AG04449 (cell line): ENCODE measurements at regions not wholly inside any gene's neighbourhood (a gene's known extent, or its start where the extent isn't known, plus 50 kb on each side); places are given as distances from the start of the nearest gene placed in this dataset.

Experiments used
- CTCF ChIA-PET: fragments of 350-600 bp; formaldehyde crosslinking; extraction: SDS; loops from one replicate; lab custom pipeline; 2021; ENCODE audit warnings: antibody characterized with exemption; lab: Yijun Ruan, JAX
- POLR2A ChIA-PET: fragments of 400-600, 350-600 bp; formaldehyde crosslinking; extraction: SDS; loops from one replicate; lab custom pipeline; 2020; ENCODE audit warnings: antibody characterized with exemption, inconsistent platforms; lab: Yijun Ruan, JAX
- DNase-seq: peaks from one replicate; pipeline ENCODE4 v3.0.0-alpha.2; 2010; ENCODE audit warnings: low read depth, low spot score
- H3K4me3 ChIP-seq: 2 replicates; pipeline ENCODE4 v1.5.1; 2011; ENCODE audit warnings: low read depth, mild to moderate bottlenecking, control low read depth, low read length
- CTCF ChIP-seq: IDR thresholded peaks from one replicate; pipeline ENCODE4 v1.5.1; 2011; ENCODE audit warnings: mild to moderate bottlenecking, moderate library complexity, low read length, control low read depth, inconsistent platforms; ENCODE audit not compliant: insufficient read depth; ENCODE audit errors: missing control alignments

- TF ChIP-seq CTCF: no peak
- no peak overlapping the region for H3K4me3 ChIP-seq
- ChIA-PET POLR2A (no interaction called here), CTCF (interaction anchor here (1.2 kb wide), 1 partner anchor 35 kb away, joined by 4 read pairs; no protein-coding TSS in a partner anchor)
- no peak for DNase-seq
These were observed 52.0 kb upstream of the GRAMD1B start for GRCh38 chr11:123378096-123378495.

GRCh38 chr11:123377355-123377754 lies 52.7 kb upstream of the GRAMD1B start:
- TF ChIP-seq CTCF: no peak
- CTCF ChIA-PET: interaction anchor here (1.2 kb wide), 1 partner anchor 36 kb away, joined by 4 read pairs; no protein-coding TSS in a partner anchor
- no peak for DNase-seq
- H3K4me3 ChIP-seq: no peak overlapping the region
- POLR2A ChIA-PET: no interaction called here

DNA sequence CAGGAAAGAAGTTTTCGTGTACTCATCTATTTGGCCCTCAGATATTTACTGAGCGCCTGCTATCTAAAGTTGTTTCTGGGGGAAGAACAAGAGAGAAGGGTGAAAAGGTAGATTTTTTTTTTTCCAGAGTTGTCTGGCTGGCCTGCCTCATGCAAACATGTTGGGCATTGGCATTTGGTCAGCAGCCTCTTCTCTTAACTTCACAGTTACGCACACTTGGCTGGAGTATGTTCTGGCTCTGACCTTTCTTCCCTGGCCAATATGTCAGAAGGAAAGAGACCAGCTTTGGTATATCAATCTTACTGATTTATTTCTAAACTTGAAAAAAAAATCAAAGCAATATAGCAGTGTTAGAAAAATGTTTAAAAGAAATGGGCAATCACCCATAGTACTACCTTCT lies 54.2 kb upstream of the GRAMD1B start:
- ChIA-PET CTCF (no interaction called here), POLR2A (no interaction called here)
- DNase-seq: no peak
- no peak overlapping the region for H3K4me3 ChIP-seq
- no peak for TF ChIP-seq CTCF

DNA sequence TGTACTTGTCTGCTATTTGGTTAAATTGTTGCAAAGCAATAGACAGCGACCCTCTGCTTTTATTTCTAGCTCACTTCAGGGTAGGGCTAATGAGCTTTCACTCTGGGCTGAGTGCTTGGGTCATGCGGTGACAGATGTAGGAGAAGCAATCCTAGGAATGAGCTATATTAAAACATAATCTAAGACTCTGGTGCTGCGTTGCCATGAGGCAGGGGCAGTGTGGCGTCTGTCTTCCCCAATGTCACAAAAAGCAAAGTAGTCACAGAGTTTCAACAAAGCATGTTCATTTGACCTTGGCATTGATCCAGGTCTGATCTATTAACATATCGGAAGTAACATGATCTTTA lies 55.5 kb upstream of the GRAMD1B start:
- CTCF ChIA-PET: no interaction called here
- POLR2A ChIA-PET: no interaction called here

DNA sequence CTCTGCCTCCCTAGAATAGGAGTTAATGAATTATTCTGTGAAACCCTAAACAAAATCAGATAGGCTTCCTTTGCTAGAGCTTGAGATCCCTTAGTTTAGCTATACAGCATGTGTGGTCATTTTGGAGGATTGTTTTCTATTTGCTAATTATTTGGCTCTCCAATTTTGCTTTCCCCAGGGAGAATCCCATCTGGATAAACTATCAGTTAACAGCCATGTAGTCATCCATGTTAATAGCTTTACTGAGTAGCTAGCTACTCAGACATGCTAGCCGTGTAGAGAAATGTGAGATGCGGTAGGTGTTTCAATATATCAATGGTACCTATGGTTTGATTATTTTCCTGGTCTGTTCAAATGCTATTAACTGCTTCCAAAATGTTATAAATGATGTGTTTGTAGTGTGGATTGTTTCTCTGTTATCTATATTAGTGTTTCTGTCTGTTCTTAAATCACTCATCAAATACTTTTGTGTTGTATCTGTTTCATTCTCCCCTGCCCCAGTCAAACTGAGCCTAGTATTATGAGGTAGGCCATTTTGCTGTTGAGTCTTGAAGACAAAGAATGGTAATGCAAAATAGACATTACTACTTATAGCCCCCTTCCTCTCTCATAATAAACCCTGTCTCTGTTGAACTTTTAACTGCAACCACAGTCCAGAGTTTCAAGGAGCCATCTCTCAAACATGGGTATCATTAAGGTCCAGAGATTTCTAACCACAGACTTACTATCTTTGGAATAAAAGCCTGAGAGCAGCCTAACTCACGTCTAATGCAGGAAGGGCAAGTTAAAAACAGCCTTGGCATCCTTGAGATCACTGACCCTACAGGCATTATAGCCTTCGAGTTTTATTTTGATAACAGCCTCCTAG lies 56.1 kb upstream of the GRAMD1B start:
- ChIA-PET CTCF (interaction anchor here (1.3 kb wide), 1 partner anchor 34 kb away, joined by 3 read pairs; no protein-coding TSS in a partner anchor), POLR2A (no interaction called here)

More for the DNA sequence above, 55.5 kb upstream of the GRAMD1B start:
- no peak for TF ChIP-seq CTCF
- DNase-seq: no peak
- H3K4me3 ChIP-seq: no peak overlapping the region

More for the DNA sequence above, 56.1 kb upstream of the GRAMD1B start:
- DNase-seq: no peak
- no peak overlapping the region for H3K4me3 ChIP-seq
- no peak for TF ChIP-seq CTCF
